Tibial nerve (tissue), 3 donors: ENCODE measurements at regions not wholly inside any gene's neighbourhood (a gene's known extent, or its start where the extent isn't known, plus 50 kb on each side); places are given as distances from the start of the nearest gene placed in this dataset.

ENCODE experiments used
- POLR2A ChIP-seq, 2 donors: fragments of 450-650 bp; IDR thresholded peaks; one replicate each; pipeline ENCODE4 v1.6.1; 2017; ENCODE audit warnings: antibody characterized with exemption in 2 of 2, mild to moderate bottlenecking in 2 of 2, moderate library complexity in 2 of 2
- TF ChIP-seq, protein P1 (sequence below), 5 experiments: fragments of 200-600 bp in 3 of 5; fragments of 450-650 bp in 2 of 5; sonication (generic) in 3 of 5; IDR thresholded peaks; one replicate each; pipeline ENCODE4 v1.5.1; 2016 to 2019; ENCODE audit warnings: antibody characterized with exemption in 5 of 5, mild to moderate bottlenecking in 3 of 5, moderate library complexity in 2 of 5

DNA sequence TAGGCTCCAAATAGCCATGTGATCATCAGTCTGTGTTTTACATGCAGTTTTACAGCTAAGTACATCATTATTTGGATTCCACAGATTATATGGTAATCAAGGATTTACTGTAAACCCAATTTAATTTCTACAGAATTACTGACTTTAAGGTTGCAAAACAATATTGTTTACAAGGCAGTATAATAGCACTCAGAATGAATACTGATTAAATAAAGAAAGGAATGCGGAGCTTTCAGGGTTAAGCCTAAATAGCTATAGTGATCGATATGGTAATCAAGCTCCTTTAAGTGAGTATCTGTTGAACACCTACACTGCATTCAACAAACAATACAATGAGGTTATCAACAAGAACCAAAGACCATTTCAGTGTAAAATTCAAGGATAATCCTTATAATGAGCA, 64.3 kb downstream of the DMAC1 start:
- TF ChIP-seq, protein P1, sequence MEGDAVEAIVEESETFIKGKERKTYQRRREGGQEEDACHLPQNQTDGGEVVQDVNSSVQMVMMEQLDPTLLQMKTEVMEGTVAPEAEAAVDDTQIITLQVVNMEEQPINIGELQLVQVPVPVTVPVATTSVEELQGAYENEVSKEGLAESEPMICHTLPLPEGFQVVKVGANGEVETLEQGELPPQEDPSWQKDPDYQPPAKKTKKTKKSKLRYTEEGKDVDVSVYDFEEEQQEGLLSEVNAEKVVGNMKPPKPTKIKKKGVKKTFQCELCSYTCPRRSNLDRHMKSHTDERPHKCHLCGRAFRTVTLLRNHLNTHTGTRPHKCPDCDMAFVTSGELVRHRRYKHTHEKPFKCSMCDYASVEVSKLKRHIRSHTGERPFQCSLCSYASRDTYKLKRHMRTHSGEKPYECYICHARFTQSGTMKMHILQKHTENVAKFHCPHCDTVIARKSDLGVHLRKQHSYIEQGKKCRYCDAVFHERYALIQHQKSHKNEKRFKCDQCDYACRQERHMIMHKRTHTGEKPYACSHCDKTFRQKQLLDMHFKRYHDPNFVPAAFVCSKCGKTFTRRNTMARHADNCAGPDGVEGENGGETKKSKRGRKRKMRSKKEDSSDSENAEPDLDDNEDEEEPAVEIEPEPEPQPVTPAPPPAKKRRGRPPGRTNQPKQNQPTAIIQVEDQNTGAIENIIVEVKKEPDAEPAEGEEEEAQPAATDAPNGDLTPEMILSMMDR (IDR thresholded peaks at IDR 0.05), result no peak
- TF ChIP-seq POLR2A (IDR thresholded peaks at IDR 0.05), result no peak
